GM19238 (cell line): ENCODE measurements at regions not wholly inside any gene's neighbourhood (a gene's known extent, or its start where the extent isn't known, plus 50 kb on each side); places are given as distances from the start of the nearest gene placed in this dataset.

ENCODE experiments used
- DNase-seq: peaks from one replicate; pipeline ENCODE4 v3.0.0; 2011; ENCODE audit warnings: low spot score; ENCODE audit not compliant: insufficient read length

DNA sequence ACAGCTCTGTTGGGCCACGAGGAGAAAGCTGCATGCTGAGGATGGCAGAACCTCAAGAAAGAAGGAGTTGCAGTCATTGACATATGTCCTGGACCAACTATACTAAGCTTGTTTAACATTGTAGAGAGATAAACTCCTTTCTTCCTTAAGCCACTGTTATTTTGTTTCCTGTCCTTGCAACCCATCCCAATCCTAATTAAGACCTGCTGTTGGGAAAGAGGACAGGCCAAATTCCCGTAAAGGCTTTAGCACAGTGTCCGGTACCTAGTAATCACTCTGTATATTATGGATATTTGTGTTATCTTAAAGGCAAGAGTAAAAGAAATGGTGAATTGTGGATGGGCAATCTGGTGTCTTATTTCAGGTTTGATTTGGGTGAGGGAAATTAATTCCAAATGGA, 53.5 kb upstream of the WSCD2 start:
- DNase-seq, result no peak

DNA sequence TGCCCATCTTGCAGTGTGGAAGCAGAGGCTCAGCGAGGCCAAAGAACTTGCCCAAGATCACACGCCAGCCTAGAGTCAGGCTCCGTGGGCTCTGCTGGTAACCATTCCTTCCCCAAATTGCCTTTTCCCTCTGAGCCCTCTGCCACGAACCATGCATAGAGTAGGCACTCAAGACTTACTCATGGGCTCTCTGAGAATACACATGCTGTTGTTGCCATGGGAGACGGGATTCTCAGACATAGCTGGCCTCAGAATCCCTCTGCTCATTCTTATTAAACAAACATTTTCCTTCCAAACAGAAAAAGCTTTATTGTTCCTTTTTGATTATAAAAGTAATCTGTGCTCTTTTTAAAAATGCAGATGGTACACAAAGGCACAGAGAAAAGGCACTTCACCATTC, 52.5 kb upstream of the WSCD2 start:
- no peak for DNase-seq

DNA sequence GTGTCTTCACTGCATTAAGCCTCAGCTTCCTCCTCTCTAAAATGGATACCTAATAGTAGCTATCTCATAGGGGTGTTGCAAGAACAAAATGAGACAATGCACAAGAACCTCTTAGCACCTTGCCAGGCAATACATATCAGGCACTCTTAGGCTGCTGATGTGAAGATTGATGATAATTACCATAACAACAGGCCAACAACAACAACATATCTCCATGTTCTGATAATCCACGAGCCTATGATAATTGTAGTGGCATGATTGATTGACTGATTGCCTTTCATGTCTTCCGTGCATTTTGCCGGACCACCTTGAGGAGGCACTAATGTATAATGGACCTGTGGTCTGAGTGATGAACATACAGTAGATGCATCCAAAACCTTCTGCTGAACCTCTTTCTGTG, 50.7 kb upstream of the WSCD2 start:
- no peak for DNase-seq
